Fibroblast of mammary gland (primary cell): ENCODE measurements at regions not wholly inside any gene's neighbourhood (a gene's known extent, or its start where the extent isn't known, plus 50 kb on each side); places are given as distances from the start of the nearest gene placed in this dataset.

Experiments used
- DNase-seq: peaks from one replicate; pipeline ENCODE4 v3.0.0-alpha.2; 2010; ENCODE audit warnings: low read depth
- H3K4me3 ChIP-seq: 2 replicates; pipeline ENCODE4 v1.5.1; 2011; ENCODE audit warnings: low read depth, mild to moderate bottlenecking, low read length, moderate library complexity; ENCODE audit not compliant: control insufficient read depth
- CTCF ChIP-seq: conservative IDR thresholded peaks from 2 replicates; pipeline ENCODE4 v1.5.1; 2011; ENCODE audit warnings: low read depth, low read length, inconsistent platforms; ENCODE audit not compliant: control insufficient read depth, insufficient read depth

GRCh38 chr2:183250472-183250871 lies 126.2 kb downstream of the NUP35 start:
- peak; percentile 25 for DNase-seq
- no peak for TF ChIP-seq CTCF
- no peak overlapping the region for H3K4me3 ChIP-seq

GRCh38 chr2:183253441-183254130 lies 129.3 kb downstream of the NUP35 start:
- no peak overlapping the region for H3K4me3 ChIP-seq
- no peak for DNase-seq
- TF ChIP-seq CTCF = no peak

- no peak for DNase-seq
- no peak overlapping the region for H3K4me3 ChIP-seq
- no peak for TF ChIP-seq CTCF
Observed at GRCh38 chr2:183255411-183255810, 131.2 kb downstream of the NUP35 start.

- DNase-seq = no peak
- no peak overlapping the region for H3K4me3 ChIP-seq
- TF ChIP-seq CTCF = no peak
Observed at GRCh38 chr2:183259921-183260320, 135.7 kb downstream of the NUP35 start.

- DNase-seq = no peak
- TF ChIP-seq CTCF = no peak
Observed at GRCh38 chr2:183260527-183260926, 136.3 kb downstream of the NUP35 start.

GRCh38 chr2:183264890-183265535 lies 140.8 kb downstream of the NUP35 start:
- no peak overlapping the region for H3K4me3 ChIP-seq
- no peak for DNase-seq
- no peak for TF ChIP-seq CTCF

More at GRCh38 chr2:183260527-183260926, 136.3 kb downstream of the NUP35 start:
- H3K4me3 ChIP-seq = no peak overlapping the region
